PC-3 (cell line): ENCODE measurements at regions not wholly inside any gene's neighbourhood (a gene's known extent, or its start where the extent isn't known, plus 50 kb on each side); places are given as distances from the start of the nearest gene placed in this dataset.
A peak's percentile ranks its signal among the peaks of the same experiment; 100 is the strongest.
"Not testable (repeated sequence)": the region's sequence is repeated elsewhere in the genome, so short reads cannot be mapped to it uniquely, and the experiment has no call there.

ENCODE experiments used
- ATAC-seq: fragments of 200-7000 bp; cut with Tn5 transposase; 2 replicates; pipeline ENCODE4 v1.9.1; 2020; ENCODE audit warnings: mild to moderate bottlenecking, moderate library complexity
- BruUV-seq: library from RNA; stranded (reverse); fragments of 400-500 nt; replicated peaks from 2 replicates; lab custom pipeline; 2021; lab: Mats Ljungman, UMichigan
- CTCF ChIA-PET: fragments of 300-600 bp; sonication (Branson Sonifier 250); formaldehyde crosslinking; loops from one replicate; lab custom pipeline; 2022; ENCODE audit warnings: antibody characterized with exemption; lab: Charles Lee
- POLR2A ChIA-PET: fragments of 300-600 bp; sonication (Branson Sonifier 250); formaldehyde crosslinking; loops from one replicate; lab custom pipeline; 2022; ENCODE audit warnings: antibody characterized with exemption; ENCODE audit not compliant: unreplicated experiment; lab: Charles Lee
- DNase-seq: peaks from one replicate; pipeline ENCODE4 v3.0.0-alpha.2; 2015
- H2AFZ ChIP-seq: fragments of 300-600 bp; sonication (generic); 2 replicates; pipeline ENCODE4 v1.6.0; 2016; ENCODE audit warnings: antibody characterized with exemption, low read length
- H3F3A ChIP-seq: fragments of 300-600 bp; sonication (generic); one replicate; pipeline ENCODE4 v1.6.0; 2017; ENCODE audit warnings: antibody characterized with exemption, low read length, control low read depth, mild to moderate bottlenecking; ENCODE audit not compliant: unreplicated experiment
- H3K27ac ChIP-seq: fragments of 300-600 bp; sonication (generic); 2 replicates; pipeline ENCODE4 v1.5.1; 2016; ENCODE audit warnings: mild to moderate bottlenecking, low read length
- H3K27me3 ChIP-seq: fragments of 300-600 bp; sonication (generic); 2 replicates; pipeline ENCODE4 v1.6.1; 2016; ENCODE audit warnings: low read length, mixed read lengths
- H3K36me3 ChIP-seq: fragments of 300-600 bp; sonication (generic); 2 replicates; pipeline ENCODE4 v1.6.1; 2016; ENCODE audit warnings: low read depth, mixed run types, low read length, mixed read lengths
- H3K4me1 ChIP-seq: fragments of 300-600 bp; sonication (generic); 2 replicates; pipeline ENCODE4 v1.5.1; 2016; ENCODE audit warnings: low read length; ENCODE audit not compliant: insufficient read depth
- H3K4me2 ChIP-seq: fragments of 300-600 bp; sonication (generic); 2 replicates; pipeline ENCODE4 v1.6.0; 2016; ENCODE audit warnings: low read length
- H3K4me3 ChIP-seq: fragments of 300-600 bp; sonication (generic); 2 replicates; pipeline ENCODE4 v1.5.1; 2016; ENCODE audit warnings: mild to moderate bottlenecking, low read length, mixed read lengths
- H3K79me2 ChIP-seq: fragments of 300-600 bp; sonication (generic); 2 replicates; pipeline ENCODE4 v1.6.1; 2017; ENCODE audit warnings: low read length, mixed read lengths
- H3K9ac ChIP-seq: fragments of 300-600 bp; sonication (generic); 2 replicates; pipeline ENCODE4 v1.6.0; 2016; ENCODE audit warnings: mild to moderate bottlenecking, low read length
- H3K9me2 ChIP-seq: fragments of 300-600 bp; sonication (generic); replicated peaks from 2 replicates; pipeline ENCODE4 v1.6.1; 2016; ENCODE audit warnings: mixed run types, low read length, mixed read lengths
- H3K9me3 ChIP-seq: fragments of 300-600 bp; sonication (generic); 2 replicates; pipeline ENCODE4 v1.6.1; 2016; ENCODE audit warnings: low read length, mixed read lengths
- H4K20me1 ChIP-seq: fragments of 300-600 bp; sonication (generic); 2 replicates; pipeline ENCODE4 v1.6.1; 2016; ENCODE audit warnings: low read length, mixed read lengths
- CTCF ChIP-seq: fragments of 300-600 bp; sonication (generic); conservative IDR thresholded peaks from 2 replicates; pipeline ENCODE4 v1.5.1; 2017; ENCODE audit warnings: antibody characterized with exemption, low read depth, mild to moderate bottlenecking, low read length
- EZH2 ChIP-seq: fragments of 300-600 bp; sonication (generic); IDR thresholded peaks from one replicate; pipeline ENCODE4 v1.6.1; 2017; ENCODE audit warnings: antibody characterized with exemption, mild to moderate bottlenecking, low read length; ENCODE audit not compliant: unreplicated experiment
- EZH2phosphoT487 ChIP-seq: fragments of 300-600 bp; sonication (generic); IDR thresholded peaks from 2 replicates; pipeline ENCODE4 v1.6.1; 2018; ENCODE audit warnings: mild to moderate bottlenecking, antibody characterized with exemption, low read length, borderline replicate concordance
- intact Hi-C: fragments of 100-400 bp; cut with micrococcal nuclease; formaldehyde crosslinking; loops from 2 replicates; pipeline ENCODE4 v1.9.0; 2023

DNA sequence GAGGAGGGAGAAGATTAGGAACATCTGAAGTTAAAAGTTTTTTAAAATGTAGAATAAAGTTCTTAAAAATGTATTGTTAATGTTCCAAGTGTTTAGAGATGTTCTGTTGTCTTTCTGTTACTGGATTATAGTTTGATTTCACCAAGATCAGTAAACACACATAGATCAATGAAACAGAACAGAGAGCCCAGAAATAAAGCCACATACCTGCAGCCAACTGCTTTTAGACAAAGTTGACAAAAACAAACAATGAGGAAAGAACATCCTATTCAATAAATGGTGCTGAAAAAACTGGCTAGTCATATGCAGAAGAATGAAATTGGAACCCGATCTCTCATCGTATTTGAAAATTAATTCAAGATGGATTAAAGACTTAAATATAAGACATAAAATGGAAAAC lies 966.3 kb upstream of the POU3F4 start:
- H3K36me3 ChIP-seq = no peaks in the 10 kb centered on the region
- no peak overlapping the region for H3K4me3 ChIP-seq
- no peaks in the 10 kb centered on the region for H3K4me1 ChIP-seq
- no peaks in the 10 kb centered on the region for H3F3A ChIP-seq
- no peak overlapping the region for H3K9ac ChIP-seq
- BruUV-seq = no TSS peak
- H3K4me2 ChIP-seq = no peak overlapping the region
- intact Hi-C loops = no loop called here
- no peaks in the 10 kb centered on the region for H4K20me1 ChIP-seq
- ChIA-PET POLR2A (no interaction called here), CTCF (no interaction called here)
- no peak for DNase-seq
- no peaks in the 10 kb centered on the region for H3K79me2 ChIP-seq
- no peaks in the 10 kb centered on the region for H3K27me3 ChIP-seq
- no peaks in the 10 kb centered on the region for H3K9me3 ChIP-seq
- no peak overlapping the region for H3K27ac ChIP-seq
- H3K9me2 ChIP-seq = no peaks in the 10 kb centered on the region
- no peak for ATAC-seq
- H2AFZ ChIP-seq = no peak overlapping the region
- no peak for TF ChIP-seq CTCF

DNA sequence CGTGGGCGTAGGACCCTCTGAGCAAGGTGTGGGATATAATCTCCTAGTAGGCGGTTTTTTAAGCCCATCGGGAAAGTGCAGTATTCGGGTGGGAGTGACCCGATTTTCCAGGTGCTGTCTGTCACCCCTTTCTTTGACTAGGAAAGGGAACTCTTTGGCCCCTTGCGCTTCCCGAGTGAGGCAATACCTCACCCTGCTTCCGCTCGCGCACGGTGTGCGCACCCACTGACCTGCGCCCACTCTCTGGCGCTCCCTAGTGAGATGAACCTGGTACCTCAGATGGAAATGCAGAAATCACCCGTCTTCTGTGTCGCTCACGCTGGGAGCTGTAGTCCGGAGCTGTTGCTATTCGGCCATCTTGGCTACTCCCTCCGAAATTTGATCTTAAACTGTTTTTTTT lies 955.9 kb upstream of the POU3F4 start:
- H3K27me3 ChIP-seq, H3K9me2 ChIP-seq, H3K4me1 ChIP-seq, POLR2A ChIA-PET, CTCF ChIA-PET, H4K20me1 ChIP-seq, H3K4me2 ChIP-seq, H3K9me3 ChIP-seq, H3K36me3 ChIP-seq, H3K9ac ChIP-seq, H3K27ac ChIP-seq, BruUV-seq, DNase-seq, H3F3A ChIP-seq, H2AFZ ChIP-seq, ATAC-seq, H3K4me3 ChIP-seq, H3K79me2 ChIP-seq, intact Hi-C loops: not testable (repeated sequence)

DNA sequence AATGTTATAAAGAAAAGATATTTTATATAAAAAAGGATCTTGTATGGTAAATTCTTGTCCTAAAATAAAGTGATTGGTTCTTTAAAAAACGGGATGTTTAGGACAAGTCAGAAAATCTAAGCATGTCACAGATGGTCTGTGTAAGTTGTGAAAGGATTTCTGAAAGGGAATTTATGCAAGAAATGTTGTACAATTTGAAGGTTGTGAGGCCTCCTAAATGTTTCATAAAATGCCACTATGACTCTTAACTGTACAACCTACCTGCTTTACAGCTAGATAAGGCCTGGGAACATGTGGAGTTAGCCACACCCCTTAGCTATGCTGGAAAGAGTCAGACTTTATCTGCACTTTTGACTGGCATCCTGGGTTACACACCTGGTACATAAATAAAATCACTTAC lies 951.5 kb upstream of the POU3F4 start:
- Histone ChIP-seq H3K9me3 (0 out of 2 replicates have a peak, but pooled peaks cover 3% of the 10 kb centered on the region), H4K20me1 (no peaks in the 10 kb centered on the region), H3K4me3 (no peak overlapping the region), H3K79me2 (no peaks in the 10 kb centered on the region), H3K4me2 (no peak overlapping the region), H3K9ac (no peak overlapping the region), H3K36me3 (no peaks in the 10 kb centered on the region), H3K27ac (no peak overlapping the region), H3F3A (no peaks in the 10 kb centered on the region), H2AFZ (no peak overlapping the region), H3K4me1 (no peaks in the 10 kb centered on the region), H3K9me2 (no peaks in the 10 kb centered on the region), H3K27me3 (no peaks in the 10 kb centered on the region)
- TF ChIP-seq EZH2phosphoT487 (no peak), EZH2 (no peak), CTCF (no peak)
- ChIA-PET CTCF (no interaction called here), POLR2A (no interaction called here)
- DNase-seq = peak; percentile 4
- no peak for ATAC-seq
- BruUV-seq = no TSS peak
- intact Hi-C loops = no loop called here
